Adrenal gland (tissue), 9 donors: ENCODE measurements at regions not wholly inside any gene's neighbourhood (a gene's known extent, or its start where the extent isn't known, plus 50 kb on each side); places are given as distances from the start of the nearest gene placed in this dataset.

Experiments
- DNase-seq, 7 donors: peaks; one replicate each; pipeline ENCODE4 v3.0.0-alpha.2; 2019 to 2020
- H3K27ac ChIP-seq, 5 donors: fragments of 200-600 bp; sonication (generic) in 4 of 5; 1 replicate in 3 of 5; 2 replicates in 2 of 5; pipeline versions ENCODE4 v1.5.1 to v1.8.0; 2016 to 2020; ENCODE audit warnings: mild to moderate bottlenecking in 1 of 5
- H3K27me3 ChIP-seq: fragments of 200-600 bp; 2 replicates; pipeline ENCODE4 v1.8.0; 2021
- H3K36me3 ChIP-seq, 2 donors: fragments of 200-600 bp; replicated peaks in 1 of 2; 1 replicate in 1 of 2; 2 replicates in 1 of 2; pipeline versions ENCODE4 v1.5.1 to v1.8.0; 2018 to 2022
- H3K4me1 ChIP-seq, 2 donors: fragments of 200-600 bp; replicated peaks in 1 of 2; 1 replicate in 1 of 2; 2 replicates in 1 of 2; pipeline versions ENCODE4 v1.5.1 to v1.8.0; 2018 to 2021
- H3K4me3 ChIP-seq, 4 donors: fragments of 200-600 bp; sonication (generic) in 3 of 4; one replicate each; pipeline ENCODE4 v1.5.1; 2016 to 2018
- H3K9me3 ChIP-seq, 3 donors: fragments of 200-600 bp; sonication (generic) in 1 of 3; replicated peaks in 1 of 3; 1 replicate in 2 of 3; 2 replicates in 1 of 3; pipeline versions ENCODE4 v1.5.1 to v1.8.0; 2016 to 2021
- POLR2A ChIP-seq, 2 donors: fragments of 450-650 bp; IDR thresholded peaks; one replicate each; pipeline ENCODE4 v1.6.1; 2017; ENCODE audit warnings: antibody characterized with exemption in 2 of 2, mild to moderate bottlenecking in 2 of 2, moderate library complexity in 1 of 2
- WGBS, 4 donors: extraction: QIAGEN DNeasy Blood & Tissue Kit in 2 of 4; methylation state at CpG; one replicate each; pipeline versions ENCODE4 v1.1.5 to v1.1.7; 2013 to 2017; 5-methylcytosine and 5-hydroxymethylcytosine counted together
- intact Hi-C, 2 donors: fragments of 100-400 bp; cut with DNase I; formaldehyde crosslinking; loops; one replicate each; pipeline versions ENCODE4 v1.14.1 to v1.15.0; 2022 to 2023
- TF ChIP-seq, protein P1 (sequence below), 6 experiments: fragments of 450-650 bp in 4 of 6; fragments of 200-600 bp in 2 of 6; sonication (generic) in 1 of 6; IDR thresholded peaks; 1 replicate in 5 of 6; 2 replicates in 1 of 6; pipeline versions ENCODE4 v1.5.1 to v1.8.0; 2016 to 2021; ENCODE audit warnings: antibody characterized with exemption in 6 of 6, mild to moderate bottlenecking in 2 of 6, moderate library complexity in 1 of 6
- donor health status: healthy with polysubstance abuse.
- donor health status: Bipolar disorder and iron deficiency.
- donor health status: DM: yes; HTN: yes; CAD: no.
- donor health status: DM: no; HTN: no; CAD: no.
- donor health status: DM: no; HTN: no; CAD: no.

GRCh38 chr5:68502531-68502930 is 287.0 kb downstream of the PIK3R1 start:
- Histone ChIP-seq H3K4me1 (no peaks in the 10 kb centered on the region), H3K4me3 (no peak overlapping the region), H3K27ac (no peak overlapping the region), H3K27me3 (no peaks in the 10 kb centered on the region), H3K9me3 (peaks cover 0 to 6% (median 0%) of the 10 kb centered on the region in 3 donors), H3K36me3 (no peaks in the 10 kb centered on the region)
- no peak for DNase-seq
- intact Hi-C loops = no loop called here
- no peak for TF ChIP-seq POLR2A (IDR thresholded peaks at IDR 0.05)
- TF ChIP-seq, protein P1, sequence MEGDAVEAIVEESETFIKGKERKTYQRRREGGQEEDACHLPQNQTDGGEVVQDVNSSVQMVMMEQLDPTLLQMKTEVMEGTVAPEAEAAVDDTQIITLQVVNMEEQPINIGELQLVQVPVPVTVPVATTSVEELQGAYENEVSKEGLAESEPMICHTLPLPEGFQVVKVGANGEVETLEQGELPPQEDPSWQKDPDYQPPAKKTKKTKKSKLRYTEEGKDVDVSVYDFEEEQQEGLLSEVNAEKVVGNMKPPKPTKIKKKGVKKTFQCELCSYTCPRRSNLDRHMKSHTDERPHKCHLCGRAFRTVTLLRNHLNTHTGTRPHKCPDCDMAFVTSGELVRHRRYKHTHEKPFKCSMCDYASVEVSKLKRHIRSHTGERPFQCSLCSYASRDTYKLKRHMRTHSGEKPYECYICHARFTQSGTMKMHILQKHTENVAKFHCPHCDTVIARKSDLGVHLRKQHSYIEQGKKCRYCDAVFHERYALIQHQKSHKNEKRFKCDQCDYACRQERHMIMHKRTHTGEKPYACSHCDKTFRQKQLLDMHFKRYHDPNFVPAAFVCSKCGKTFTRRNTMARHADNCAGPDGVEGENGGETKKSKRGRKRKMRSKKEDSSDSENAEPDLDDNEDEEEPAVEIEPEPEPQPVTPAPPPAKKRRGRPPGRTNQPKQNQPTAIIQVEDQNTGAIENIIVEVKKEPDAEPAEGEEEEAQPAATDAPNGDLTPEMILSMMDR (IDR thresholded peaks at IDR 0.05) = no peak

DNA sequence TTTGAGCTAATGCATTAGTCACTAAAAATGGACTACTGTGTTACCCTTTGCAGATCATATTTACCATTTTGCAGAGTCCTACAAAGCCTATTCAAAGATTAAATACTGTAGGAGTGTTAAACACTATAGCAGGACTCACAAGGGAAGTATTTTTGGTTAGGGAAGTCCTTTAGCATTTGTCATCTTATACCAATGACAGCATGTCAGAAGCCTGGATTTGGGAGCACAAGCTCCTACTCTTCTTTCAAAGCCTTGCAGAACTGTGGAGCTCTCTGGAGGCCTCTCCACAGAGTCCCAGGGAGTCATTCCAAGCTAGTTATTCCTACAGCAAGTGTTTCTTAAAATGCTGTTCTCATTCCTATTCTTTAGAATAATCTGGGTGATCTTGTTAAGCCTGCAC is 288.8 kb downstream of the PIK3R1 start:
- Histone ChIP-seq H3K36me3 (no peaks in the 10 kb centered on the region), H3K27ac (no peak overlapping the region), H3K27me3 (no peaks in the 10 kb centered on the region), H3K4me3 (no peak overlapping the region), H3K9me3 (no peaks in the 10 kb centered on the region), H3K4me1 (no peaks in the 10 kb centered on the region)
- DNase-seq = no peak
- intact Hi-C loops = no loop called here
- no peak for TF ChIP-seq POLR2A (IDR thresholded peaks at IDR 0.05)
- TF ChIP-seq, protein P1 (IDR thresholded peaks at IDR 0.05) = no peak

GRCh38 chr5:68505917-68506860 is 290.6 kb downstream of the PIK3R1 start:
- H3K27me3 ChIP-seq = no peaks in the 10 kb centered on the region
- no peaks in the 10 kb centered on the region for H3K9me3 ChIP-seq
- H3K4me1 ChIP-seq = no peaks in the 10 kb centered on the region
- WGBS, 4 donors = 39 to 58% (median 51%) methylated on average over 2 of the region's 2 CpGs
- TF ChIP-seq, protein P1 (IDR thresholded peaks at IDR 0.05) = no peak
- TF ChIP-seq POLR2A (IDR thresholded peaks at IDR 0.05) = no peak
- H3K36me3 ChIP-seq = no peaks in the 10 kb centered on the region
- H3K27ac ChIP-seq = no peak overlapping the region
- intact Hi-C loops = no loop called here
- DNase-seq = no peak
- no peak overlapping the region for H3K4me3 ChIP-seq

DNA sequence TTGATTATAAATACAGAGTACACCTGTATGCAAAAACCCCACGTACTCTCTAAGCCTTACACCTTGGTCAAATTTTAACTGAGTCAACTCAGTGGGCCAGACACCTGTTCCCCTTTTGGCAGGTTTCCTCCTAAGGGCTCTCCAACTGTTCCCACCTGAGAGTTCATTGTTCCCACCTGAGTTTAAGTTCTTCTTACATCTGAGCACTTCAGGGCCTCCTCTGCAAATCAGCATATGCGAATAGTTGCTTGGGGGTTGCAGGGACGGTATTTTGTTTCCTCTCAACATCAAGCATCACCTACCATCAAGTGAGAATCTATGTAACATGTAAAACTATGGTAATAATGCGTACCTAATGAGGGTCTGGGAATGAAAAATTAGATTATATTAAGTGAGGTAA is 300.0 kb downstream of the PIK3R1 start:
- Histone ChIP-seq H3K27ac (no peak overlapping the region), H3K4me3 (no peak overlapping the region), H3K36me3 (no peaks in the 10 kb centered on the region), H3K9me3 (no peaks in the 10 kb centered on the region), H3K4me1 (no peaks in the 10 kb centered on the region), H3K27me3 (no peaks in the 10 kb centered on the region)
- WGBS, 4 donors = 85 to 96% (median 89%) methylated on average over 4 of the region's 4 CpGs
- intact Hi-C loops = no loop called here
- no peak for TF ChIP-seq POLR2A (IDR thresholded peaks at IDR 0.05)
- TF ChIP-seq, protein P1 (IDR thresholded peaks at IDR 0.05) = no peak
- no peak for DNase-seq
